Calu3 (cell line): ENCODE measurements at regions not wholly inside any gene's neighbourhood (a gene's known extent, or its start where the extent isn't known, plus 50 kb on each side); places are given as distances from the start of the nearest gene placed in this dataset.

Experiments used
- BruUV-seq: library from RNA; stranded (reverse); fragments of 400-500 nt; replicated peaks from 2 replicates; lab custom pipeline; 2021; lab: Mats Ljungman, UMichigan
- CTCF ChIA-PET: fragments of 300-600 bp; sonication (Branson Sonifier 250); formaldehyde crosslinking; loops from one replicate; lab custom pipeline; 2022; ENCODE audit warnings: antibody characterized with exemption; lab: Charles Lee
- DNase-seq: peaks from one replicate; pipeline ENCODE4 v3.0.0; 2022
- H3K27ac Mint-ChIP-seq: one replicate; pipeline ENCODE4 v1.8.0; 2022; ENCODE audit warnings: mixed read lengths; ENCODE audit not compliant: unreplicated experiment
- H3K27me3 Mint-ChIP-seq: one replicate; pipeline ENCODE4 v1.8.0; 2022; ENCODE audit warnings: mixed read lengths; ENCODE audit not compliant: unreplicated experiment
- H3K36me3 Mint-ChIP-seq: one replicate; pipeline ENCODE4 v1.8.0; 2022; ENCODE audit warnings: mild to moderate bottlenecking, moderate library complexity, mixed read lengths; ENCODE audit not compliant: insufficient read depth, unreplicated experiment
- H3K4me1 Mint-ChIP-seq: one replicate; pipeline ENCODE4 v1.8.0; 2022; ENCODE audit warnings: mild to moderate bottlenecking, low read depth, mixed read lengths; ENCODE audit not compliant: unreplicated experiment
- H3K4me3 Mint-ChIP-seq: one replicate; pipeline ENCODE4 v1.8.0; 2022; ENCODE audit warnings: mild to moderate bottlenecking, low read depth, moderate library complexity, mixed read lengths; ENCODE audit not compliant: unreplicated experiment
- H3K9me3 Mint-ChIP-seq: one replicate; pipeline ENCODE4 v1.8.0; 2022; ENCODE audit warnings: low read depth, mixed read lengths; ENCODE audit not compliant: unreplicated experiment
- CTCF ChIP-seq: fragments of 200-600 bp; IDR thresholded peaks from one replicate; pipeline ENCODE4 v1.8.0; 2022; ENCODE audit warnings: antibody characterized with exemption; ENCODE audit not compliant: unreplicated experiment
- intact Hi-C: fragments of 100-400 bp; cut with micrococcal nuclease; formaldehyde crosslinking; loops from one replicate; pipeline ENCODE4 v1.10.0; 2022; ENCODE audit not compliant: unreplicated experiment

GRCh38 chr9:87158765-87159164, 211.5 kb upstream of the GAS1 start:
- H3K9me3 Mint-ChIP-seq = no peaks in the 10 kb centered on the region
- BruUV-seq = no TSS peak
- intact Hi-C loops = no loop called here
- CTCF ChIA-PET = no interaction called here
- no peaks in the 10 kb centered on the region for H3K36me3 Mint-ChIP-seq
- H3K27ac Mint-ChIP-seq = no peak overlapping the region
- no peaks in the 10 kb centered on the region for H3K4me1 Mint-ChIP-seq
- no peak for DNase-seq
- peaks cover 54% of the 10 kb centered on the region for H3K27me3 Mint-ChIP-seq
- H3K4me3 Mint-ChIP-seq = no peak overlapping the region
- no peak for TF ChIP-seq CTCF

- CTCF ChIA-PET = no interaction called here
Observed at GRCh38 chr9:87160148-87161102, 213.1 kb upstream of the GAS1 start.

GRCh38 chr9:87167161-87167560, 219.9 kb upstream of the GAS1 start:
- no peaks in the 10 kb centered on the region for H3K4me1 Mint-ChIP-seq
- H3K4me3 Mint-ChIP-seq = no peak overlapping the region
- intact Hi-C loops = no loop called here
- peaks cover 27% of the 10 kb centered on the region for H3K27me3 Mint-ChIP-seq
- no peaks in the 10 kb centered on the region for H3K36me3 Mint-ChIP-seq
- no peak for TF ChIP-seq CTCF
- CTCF ChIA-PET = no interaction called here
- H3K27ac Mint-ChIP-seq = no peak overlapping the region
- no peak for DNase-seq
- peaks cover 2% of the 10 kb centered on the region for H3K9me3 Mint-ChIP-seq
- no TSS peak for BruUV-seq

More at GRCh38 chr9:87160148-87161102, 213.1 kb upstream of the GAS1 start:
- Mint-ChIP-seq H3K27me3 (peaks cover 38% of the 10 kb centered on the region), H3K4me3 (no peak overlapping the region), H3K36me3 (no peaks in the 10 kb centered on the region), H3K27ac (no peak overlapping the region), H3K4me1 (no peaks in the 10 kb centered on the region), H3K9me3 (no peaks in the 10 kb centered on the region)
- no TSS peak for BruUV-seq
- intact Hi-C loops = no loop called here
- no peak for DNase-seq
- no peak for TF ChIP-seq CTCF

- no peak overlapping the region for H3K27ac Mint-ChIP-seq
- peaks cover 2% of the 10 kb centered on the region for H3K9me3 Mint-ChIP-seq
- H3K36me3 Mint-ChIP-seq = no peaks in the 10 kb centered on the region
- no peak for TF ChIP-seq CTCF
- CTCF ChIA-PET = no interaction called here
- no peaks in the 10 kb centered on the region for H3K4me1 Mint-ChIP-seq
- BruUV-seq = no TSS peak
- no peak overlapping the region for H3K4me3 Mint-ChIP-seq
- intact Hi-C loops = no loop called here
- H3K27me3 Mint-ChIP-seq = peaks cover 27% of the 10 kb centered on the region
- no peak for DNase-seq
Observed at GRCh38 chr9:87167582-87167981, 220.3 kb upstream of the GAS1 start.
